Skeletal muscle satellite cell (primary cell): ENCODE measurements at regions not wholly inside any gene's neighbourhood (a gene's known extent, or its start where the extent isn't known, plus 50 kb on each side); places are given as distances from the start of the nearest gene placed in this dataset.
"Not testable (repeated sequence)": the region's sequence is repeated elsewhere in the genome, so short reads cannot be mapped to it uniquely, and the experiment has no call there.

ENCODE experiments used
- H3K27me3 ChIP-seq: 2 replicates; pipeline ENCODE4 v1.7.0; 2013; ENCODE audit warnings: low read length; ENCODE audit not compliant: control insufficient read depth, insufficient read depth
- H3K36me3 ChIP-seq: 2 replicates; pipeline ENCODE4 v1.7.0; 2013; ENCODE audit warnings: mild to moderate bottlenecking, control low read depth, low read length; ENCODE audit not compliant: insufficient read depth
- H3K4me1 ChIP-seq: 2 replicates; pipeline ENCODE4 v1.7.0; 2013; ENCODE audit warnings: low read length; ENCODE audit not compliant: control insufficient read depth, insufficient read depth
- H3K4me2 ChIP-seq: 2 replicates; pipeline ENCODE4 v1.7.0; 2013; ENCODE audit warnings: mild to moderate bottlenecking, low read length
- H3K4me3 ChIP-seq: 2 replicates; pipeline ENCODE4 v1.7.0; 2013; ENCODE audit warnings: low read length
- H3K9ac ChIP-seq: 2 replicates; pipeline ENCODE4 v1.7.0; 2013; ENCODE audit warnings: mild to moderate bottlenecking, low read depth, low read length, moderate library complexity
- H3K9me3 ChIP-seq: replicated peaks from 2 replicates; pipeline ENCODE4 v1.7.0; 2013; ENCODE audit warnings: mild to moderate bottlenecking, control low read depth, low read length

DNA sequence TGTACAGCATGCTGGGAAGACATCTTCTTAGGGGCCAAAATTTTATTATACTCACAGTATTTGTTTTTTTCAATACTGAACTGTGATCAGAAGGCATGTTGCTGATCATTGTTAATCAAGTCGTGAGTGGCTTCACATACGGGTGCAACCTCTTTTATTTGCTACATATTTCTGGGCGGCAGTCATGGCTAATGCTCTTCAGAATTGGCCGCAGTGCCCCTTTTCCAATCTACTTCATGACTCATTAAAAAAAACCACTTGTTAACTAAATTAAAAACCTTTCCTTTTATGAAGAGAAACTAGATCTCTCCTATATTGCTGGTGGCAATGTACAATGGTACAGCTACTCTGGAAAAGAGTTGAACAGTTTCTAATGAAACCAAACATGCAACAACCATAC lies 101.5 kb upstream of the C1GALT1C1 start:
- Histone ChIP-seq H3K27me3 (no peaks in the 10 kb centered on the region), H3K4me3 (no peak overlapping the region), H3K4me2 (no peak overlapping the region), H3K4me1 (peaks cover 19% of the 10 kb centered on the region), H3K9ac (no peak overlapping the region), H3K36me3 (no peaks in the 10 kb centered on the region), H3K9me3 (no peaks in the 10 kb centered on the region)

DNA sequence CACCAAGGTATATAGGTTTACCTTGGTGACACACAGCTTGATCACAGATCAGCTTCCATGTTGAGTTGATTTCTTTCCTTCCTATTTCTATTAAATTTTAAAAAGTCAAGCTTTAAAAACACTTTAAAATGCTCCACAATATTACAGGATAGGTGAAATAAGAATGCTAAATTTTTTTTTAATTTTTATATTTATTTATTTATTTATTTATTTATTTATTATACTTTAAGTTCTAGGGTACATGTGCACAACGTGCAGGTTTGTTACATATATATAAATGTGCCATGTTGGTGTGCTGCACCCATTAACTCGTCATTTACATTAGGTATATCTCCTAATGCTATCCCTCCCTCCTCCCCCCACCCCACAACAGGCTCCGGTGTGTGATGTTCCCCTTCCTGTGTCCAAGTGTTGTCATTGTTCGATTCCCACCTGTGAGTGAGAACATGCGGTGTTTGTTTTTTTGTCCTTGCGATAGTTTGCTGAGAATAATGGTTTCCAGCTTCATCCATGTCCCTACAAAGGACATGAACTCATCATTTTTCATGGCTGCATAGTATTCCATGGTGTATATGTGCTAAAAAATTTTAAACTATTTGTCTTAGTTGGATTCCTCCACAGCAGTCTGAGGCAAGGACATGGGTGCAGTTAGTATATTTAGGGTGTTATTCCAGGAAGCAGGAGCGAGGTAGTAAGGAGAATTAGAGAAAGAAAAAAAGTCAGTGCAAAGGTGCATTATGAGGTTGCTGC lies 99.8 kb upstream of the C1GALT1C1 start:
- H3K4me2 ChIP-seq, H3K27me3 ChIP-seq, H3K9ac ChIP-seq, H3K36me3 ChIP-seq, H3K4me1 ChIP-seq, H3K9me3 ChIP-seq, H3K4me3 ChIP-seq: not testable (repeated sequence)

DNA sequence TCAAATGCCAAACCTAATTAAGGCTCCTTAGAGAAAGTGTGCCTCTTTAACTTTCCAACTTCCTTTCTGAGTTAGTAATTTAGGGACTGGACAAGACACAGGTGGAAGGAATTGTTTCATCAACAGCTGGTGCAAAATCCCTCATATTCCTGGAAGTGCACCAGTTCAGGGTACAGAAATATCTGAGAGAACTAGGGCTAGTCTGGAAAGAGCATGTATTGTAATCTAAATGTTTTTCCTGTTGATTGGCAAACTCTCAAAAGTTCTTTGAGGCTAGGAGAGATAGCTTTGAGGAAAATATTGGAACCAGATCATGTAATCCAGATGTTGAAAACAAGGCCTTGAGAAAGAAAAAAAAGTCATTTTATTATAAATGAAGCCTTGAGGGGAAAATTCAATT lies 98.1 kb upstream of the C1GALT1C1 start:
- H3K4me1 ChIP-seq, result no peaks in the 10 kb centered on the region
- H3K27me3 ChIP-seq, result no peaks in the 10 kb centered on the region
- no peak overlapping the region for H3K4me3 ChIP-seq
- no peaks in the 10 kb centered on the region for H3K36me3 ChIP-seq
- no peaks in the 10 kb centered on the region for H3K9me3 ChIP-seq
- no peak overlapping the region for H3K9ac ChIP-seq
- H3K4me2 ChIP-seq, result no peak overlapping the region

DNA sequence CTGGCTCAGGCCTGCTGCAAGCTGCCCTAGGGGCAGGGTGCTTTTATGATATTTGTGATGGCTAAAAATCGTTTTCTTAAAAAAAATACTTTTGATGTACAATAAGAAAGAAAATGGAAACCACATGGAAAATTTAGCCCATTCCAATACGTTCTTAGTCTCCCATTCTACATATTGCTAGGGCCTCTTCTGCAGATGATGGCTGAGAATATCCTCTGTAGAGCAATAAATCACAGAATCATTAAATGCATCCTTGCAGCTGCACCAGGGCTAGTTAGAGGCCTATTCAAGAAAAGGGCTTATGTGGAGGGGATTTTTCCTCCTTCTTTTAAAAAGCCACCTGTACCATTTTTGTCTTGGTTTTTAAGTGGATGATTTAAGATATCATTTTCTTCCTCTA lies 97.6 kb upstream of the C1GALT1C1 start:
- Histone ChIP-seq H3K9ac (no peak overlapping the region), H3K27me3 (no peaks in the 10 kb centered on the region), H3K4me1 (no peaks in the 10 kb centered on the region), H3K4me3 (no peak overlapping the region), H3K36me3 (no peaks in the 10 kb centered on the region), H3K4me2 (no peak overlapping the region), H3K9me3 (no peaks in the 10 kb centered on the region)

DNA sequence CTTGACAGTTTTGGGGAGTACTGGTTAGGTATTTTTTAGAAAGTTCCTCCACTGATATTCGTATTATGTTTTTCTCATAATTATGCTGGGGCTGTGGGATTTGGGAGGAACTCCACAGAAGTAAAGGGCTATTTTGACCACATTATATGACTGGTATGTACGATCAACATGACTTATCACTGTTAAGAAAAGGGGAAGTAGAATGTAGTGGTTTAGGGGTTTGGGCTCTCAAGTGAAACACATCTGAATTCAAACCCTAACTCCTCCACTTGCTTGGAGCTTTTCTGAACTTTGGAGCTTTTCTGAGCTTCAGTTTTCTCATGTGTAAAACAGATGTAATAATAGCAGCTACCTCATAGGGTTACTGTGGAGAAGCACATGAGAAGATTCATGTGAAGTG lies 96.4 kb upstream of the C1GALT1C1 start:
- no peaks in the 10 kb centered on the region for H3K9me3 ChIP-seq
- H3K27me3 ChIP-seq, result no peaks in the 10 kb centered on the region
- no peak overlapping the region for H3K4me3 ChIP-seq
- H3K36me3 ChIP-seq, result no peaks in the 10 kb centered on the region
- H3K4me1 ChIP-seq, result no peaks in the 10 kb centered on the region
- H3K4me2 ChIP-seq, result no peak overlapping the region
- H3K9ac ChIP-seq, result no peak overlapping the region

DNA sequence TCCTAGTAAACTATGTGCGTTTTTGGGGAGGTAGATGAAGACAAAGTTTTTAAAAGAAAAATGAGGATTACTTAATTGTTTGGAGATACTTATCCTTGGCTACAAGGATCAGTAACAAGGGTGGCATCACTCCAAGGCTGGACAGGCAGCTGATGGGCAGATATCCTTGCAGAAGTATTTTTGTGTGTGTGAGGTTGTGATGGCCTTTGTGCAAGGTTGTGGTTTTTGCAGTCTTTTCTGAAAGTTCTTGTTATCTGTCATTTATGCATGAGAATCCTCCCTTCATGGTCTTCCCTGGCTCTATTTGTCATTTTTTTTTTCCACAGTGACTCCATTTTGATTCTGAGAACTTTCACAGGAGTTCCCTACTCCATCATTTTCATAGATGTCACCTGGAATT lies 96.0 kb upstream of the C1GALT1C1 start:
- H3K27me3 ChIP-seq, result no peaks in the 10 kb centered on the region
- no peaks in the 10 kb centered on the region for H3K9me3 ChIP-seq
- H3K4me1 ChIP-seq, result no peaks in the 10 kb centered on the region
- no peak overlapping the region for H3K9ac ChIP-seq
- H3K4me2 ChIP-seq, result no peak overlapping the region
- no peaks in the 10 kb centered on the region for H3K36me3 ChIP-seq
- H3K4me3 ChIP-seq, result no peak overlapping the region

DNA sequence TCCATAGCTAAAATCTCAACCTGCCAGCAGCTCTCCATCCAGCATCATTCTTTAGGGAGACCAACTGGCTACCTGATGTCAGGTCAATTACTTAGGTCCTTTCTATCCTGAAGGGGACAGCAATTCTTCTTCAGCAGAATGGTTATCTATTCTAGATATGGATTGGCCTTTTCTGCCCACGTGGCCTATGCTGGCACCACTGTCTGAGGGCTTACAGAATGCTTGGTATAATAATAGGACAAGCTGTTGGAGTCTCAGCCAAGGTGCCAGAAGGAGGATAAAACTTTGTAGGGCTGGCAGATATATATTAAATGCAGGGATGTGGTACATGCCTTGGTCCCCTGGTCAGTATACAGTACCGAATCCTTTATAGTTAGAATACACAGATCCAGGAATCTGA lies 89.8 kb upstream of the C1GALT1C1 start:
- Histone ChIP-seq H3K36me3 (no peaks in the 10 kb centered on the region), H3K9ac (no peak overlapping the region), H3K27me3 (no peaks in the 10 kb centered on the region), H3K9me3 (no peaks in the 10 kb centered on the region), H3K4me1 (peaks cover 4% of the 10 kb centered on the region), H3K4me3 (no peak overlapping the region), H3K4me2 (no peak overlapping the region)

DNA sequence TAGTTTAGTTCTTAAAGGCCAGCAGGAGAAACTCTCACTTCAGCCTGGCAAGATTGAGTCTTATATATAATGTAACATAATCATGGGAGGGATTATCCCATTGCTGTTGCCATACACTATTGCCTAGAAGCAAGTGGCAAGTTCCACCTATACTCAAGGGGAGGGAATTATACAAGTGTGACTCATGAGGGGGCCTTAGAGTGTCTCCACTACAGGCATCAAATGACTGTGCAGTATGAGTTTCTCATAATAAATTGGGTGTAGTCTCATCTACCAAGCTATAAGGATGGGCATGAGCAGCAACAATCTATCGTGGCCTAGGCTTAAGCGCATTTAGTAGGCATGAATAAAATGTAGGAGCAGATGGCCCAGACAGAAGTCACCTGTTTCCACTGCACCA lies 89.1 kb upstream of the C1GALT1C1 start:
- H3K4me2 ChIP-seq, result no peak overlapping the region
- H3K9ac ChIP-seq, result no peak overlapping the region
- no peaks in the 10 kb centered on the region for H3K36me3 ChIP-seq
- no peak overlapping the region for H3K4me3 ChIP-seq
- H3K4me1 ChIP-seq, result peaks cover 4% of the 10 kb centered on the region
- no peaks in the 10 kb centered on the region for H3K27me3 ChIP-seq
- no peaks in the 10 kb centered on the region for H3K9me3 ChIP-seq

DNA sequence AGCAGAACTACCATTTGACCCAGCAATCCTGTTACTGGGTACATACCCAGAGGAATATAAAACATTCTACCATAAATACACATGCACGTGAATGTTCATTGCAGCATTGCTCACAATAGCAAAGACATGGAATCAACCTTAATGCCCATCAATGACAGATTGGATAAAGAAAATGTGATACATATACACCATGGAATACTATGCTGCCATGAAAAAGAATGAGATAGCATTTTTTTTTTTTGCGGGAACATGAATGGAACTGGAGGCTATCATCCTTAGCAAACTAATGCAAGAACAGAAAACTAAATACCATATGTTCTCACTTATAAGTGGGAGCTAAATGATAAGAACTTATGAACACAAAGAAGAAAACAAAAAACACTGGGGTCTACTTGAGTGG lies 72.5 kb upstream of the C1GALT1C1 start:
- H3K9me3 ChIP-seq, result not testable (repeated sequence)

DNA sequence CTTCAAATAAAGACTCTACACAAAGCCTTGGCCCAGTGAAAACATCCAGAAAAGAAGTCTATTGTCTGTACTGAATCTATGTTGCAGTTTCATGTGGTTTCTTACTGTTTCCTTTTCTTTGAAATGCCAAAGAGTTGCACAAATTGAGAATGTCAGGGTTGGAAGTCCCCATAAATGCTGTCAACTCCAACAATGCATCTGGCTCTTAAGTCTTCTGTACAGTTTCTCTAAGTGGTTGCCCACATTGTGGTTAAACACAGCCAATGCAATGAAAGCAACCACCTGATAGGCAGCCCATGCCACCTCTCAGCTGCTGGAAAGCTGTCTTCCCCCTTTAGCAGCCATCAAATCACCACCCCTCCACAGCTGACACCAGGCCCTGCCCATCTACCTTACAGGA lies 67.2 kb upstream of the C1GALT1C1 start:
- H3K4me1 ChIP-seq, result no peaks in the 10 kb centered on the region
- no peak overlapping the region for H3K4me2 ChIP-seq
- H3K27me3 ChIP-seq, result no peaks in the 10 kb centered on the region
- H3K36me3 ChIP-seq, result no peaks in the 10 kb centered on the region
- no peak overlapping the region for H3K4me3 ChIP-seq
- no peak overlapping the region for H3K9ac ChIP-seq
- no peaks in the 10 kb centered on the region for H3K9me3 ChIP-seq

More for the DNA sequence above, 72.5 kb upstream of the C1GALT1C1 start:
- H3K4me1 ChIP-seq, H3K4me2 ChIP-seq, H3K27me3 ChIP-seq, H3K9ac ChIP-seq, H3K4me3 ChIP-seq, H3K36me3 ChIP-seq: not testable (repeated sequence)

DNA sequence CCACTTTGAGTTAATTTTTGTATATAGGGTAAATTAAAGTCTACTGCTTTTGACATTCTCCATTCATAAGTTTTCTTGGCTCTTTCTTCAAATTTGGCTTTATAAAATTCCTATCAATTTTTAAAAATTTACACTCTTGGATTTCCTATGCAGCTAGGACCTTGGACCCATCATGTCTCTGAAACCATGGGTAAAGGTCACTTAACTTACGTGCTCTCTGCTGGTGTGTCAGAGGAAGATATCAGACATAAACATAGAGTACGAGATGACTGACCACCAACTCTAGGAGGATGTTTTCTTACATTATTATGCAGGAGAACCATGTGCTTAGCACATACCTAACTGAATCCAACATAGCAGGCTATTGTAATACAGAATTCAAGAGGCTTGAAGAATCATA lies 62.5 kb upstream of the C1GALT1C1 start:
- Histone ChIP-seq H3K4me2 (no peak overlapping the region), H3K36me3 (no peaks in the 10 kb centered on the region), H3K4me1 (no peaks in the 10 kb centered on the region), H3K27me3 (no peaks in the 10 kb centered on the region), H3K9me3 (no peaks in the 10 kb centered on the region), H3K9ac (no peak overlapping the region), H3K4me3 (no peak overlapping the region)

DNA sequence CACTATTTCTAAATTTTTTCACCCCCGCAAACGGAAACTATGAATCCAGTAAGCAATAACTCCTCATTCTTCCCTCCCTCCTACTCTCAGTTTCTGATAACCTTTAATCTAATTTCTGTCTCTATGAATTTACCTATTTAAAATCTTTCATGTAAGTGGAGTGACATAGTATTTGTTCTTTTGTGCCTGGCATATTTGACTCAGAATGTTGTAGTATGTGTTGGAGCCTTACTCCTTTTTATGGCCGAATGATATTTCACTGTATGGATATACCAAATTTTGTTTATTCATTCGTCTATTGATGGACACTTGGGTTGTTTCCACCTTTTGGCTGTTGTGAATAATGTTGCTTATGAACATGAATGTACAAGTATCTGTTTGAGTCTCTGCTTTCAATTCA lies 61.1 kb upstream of the C1GALT1C1 start:
- no peak overlapping the region for H3K4me3 ChIP-seq
- no peak overlapping the region for H3K4me2 ChIP-seq
- H3K9me3 ChIP-seq, result no peaks in the 10 kb centered on the region
- no peaks in the 10 kb centered on the region for H3K27me3 ChIP-seq
- H3K36me3 ChIP-seq, result no peaks in the 10 kb centered on the region
- H3K4me1 ChIP-seq, result no peaks in the 10 kb centered on the region
- no peak overlapping the region for H3K9ac ChIP-seq
